ENCODE measurements at regions not wholly inside any gene's neighbourhood (a gene's known extent, or its start where the extent isn't known, plus 50 kb on each side); places are given as distances from the start of the nearest gene placed in this dataset.

DNA sequence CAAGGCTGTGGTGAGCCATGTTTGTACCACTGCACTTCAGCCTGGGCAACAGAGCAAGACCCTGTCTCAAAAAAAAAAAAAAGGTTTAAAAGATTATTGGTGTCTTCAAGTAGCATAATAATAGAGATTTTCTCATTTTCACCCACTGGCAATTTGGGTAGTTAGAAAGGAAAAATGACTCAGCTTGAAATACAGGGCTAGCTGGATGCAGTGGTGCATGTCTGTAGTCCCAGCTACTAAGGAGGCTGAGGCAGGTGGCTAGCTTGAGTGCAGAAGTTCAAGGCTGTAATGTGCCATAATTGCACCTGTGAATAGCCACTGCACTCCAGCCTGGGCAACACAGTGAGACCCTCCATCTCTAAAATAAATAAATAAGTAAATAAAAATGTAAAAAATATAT, 111.1 kb downstream of the ARRDC3 start:
- TF ChIP-seq EZH2 (IDR thresholded peaks at IDR 0.05; ENCODE audit: insufficient read depth, low read length): no peak
- TF ChIP-seq, protein P1, sequence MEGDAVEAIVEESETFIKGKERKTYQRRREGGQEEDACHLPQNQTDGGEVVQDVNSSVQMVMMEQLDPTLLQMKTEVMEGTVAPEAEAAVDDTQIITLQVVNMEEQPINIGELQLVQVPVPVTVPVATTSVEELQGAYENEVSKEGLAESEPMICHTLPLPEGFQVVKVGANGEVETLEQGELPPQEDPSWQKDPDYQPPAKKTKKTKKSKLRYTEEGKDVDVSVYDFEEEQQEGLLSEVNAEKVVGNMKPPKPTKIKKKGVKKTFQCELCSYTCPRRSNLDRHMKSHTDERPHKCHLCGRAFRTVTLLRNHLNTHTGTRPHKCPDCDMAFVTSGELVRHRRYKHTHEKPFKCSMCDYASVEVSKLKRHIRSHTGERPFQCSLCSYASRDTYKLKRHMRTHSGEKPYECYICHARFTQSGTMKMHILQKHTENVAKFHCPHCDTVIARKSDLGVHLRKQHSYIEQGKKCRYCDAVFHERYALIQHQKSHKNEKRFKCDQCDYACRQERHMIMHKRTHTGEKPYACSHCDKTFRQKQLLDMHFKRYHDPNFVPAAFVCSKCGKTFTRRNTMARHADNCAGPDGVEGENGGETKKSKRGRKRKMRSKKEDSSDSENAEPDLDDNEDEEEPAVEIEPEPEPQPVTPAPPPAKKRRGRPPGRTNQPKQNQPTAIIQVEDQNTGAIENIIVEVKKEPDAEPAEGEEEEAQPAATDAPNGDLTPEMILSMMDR (IDR thresholded peaks at IDR 0.05; ENCODE audit: insufficient read depth, low read depth, low read length): no peak

All from astrocyte (in vitro differentiated cells and primary cell).